Liver (tissue), 7 donors: ENCODE measurements at regions not wholly inside any gene's neighbourhood (a gene's known extent, or its start where the extent isn't known, plus 50 kb on each side); places are given as distances from the start of the nearest gene placed in this dataset.

Experiments used
- DNase-seq: peaks from one replicate; pipeline ENCODE4 v3.0.0-alpha.2; 2017; ENCODE audit warnings: low spot score
- H3K27ac ChIP-seq, 2 donors: one replicate each; pipeline ENCODE4 v1.7.0; 2013; ENCODE audit warnings: inconsistent platforms in 2 of 2, low read length in 2 of 2, control low read depth in 1 of 2, low read depth in 1 of 2, mild to moderate bottlenecking in 1 of 2
- H3K27me3 ChIP-seq, 4 donors: one replicate each; pipeline versions ENCODE4 v1.6.1 to v1.7.0; 2013; ENCODE audit warnings: low read length in 3 of 4, inconsistent platforms in 1 of 4, mild to moderate bottlenecking in 1 of 4, moderate library complexity in 1 of 4; ENCODE audit not compliant: control insufficient read depth in 4 of 4, insufficient read depth in 4 of 4
- H3K36me3 ChIP-seq, 4 donors: one replicate each; pipeline versions ENCODE4 v1.6.1 to v1.7.0; 2013; ENCODE audit warnings: low read length in 3 of 4, mild to moderate bottlenecking in 3 of 4, low read depth in 1 of 4, moderate library complexity in 1 of 4; ENCODE audit not compliant: control insufficient read depth in 4 of 4, insufficient read depth in 3 of 4
- H3K4me1 ChIP-seq, 4 donors: one replicate each; pipeline versions ENCODE4 v1.6.1 to v1.7.0; 2013; ENCODE audit warnings: low read length in 3 of 4, mild to moderate bottlenecking in 3 of 4, moderate library complexity in 1 of 4; ENCODE audit not compliant: control insufficient read depth in 4 of 4, insufficient read depth in 4 of 4
- H3K4me3 ChIP-seq, 3 donors: one replicate each; pipeline versions ENCODE4 v1.6.1 to v1.7.0; 2013; ENCODE audit warnings: low read length in 3 of 3, control low read depth in 1 of 3, low read depth in 1 of 3, mild to moderate bottlenecking in 1 of 3
- H3K9ac ChIP-seq, 2 donors: one replicate each; pipeline ENCODE4 v1.7.0; 2013; ENCODE audit warnings: low read length in 2 of 2, mild to moderate bottlenecking in 2 of 2, moderate library complexity in 2 of 2, control low read depth in 1 of 2, low read depth in 1 of 2
- H3K9me3 ChIP-seq, 4 donors: one replicate each; pipeline versions ENCODE4 v1.6.1 to v1.7.0; 2013; ENCODE audit warnings: low read length in 3 of 4; ENCODE audit not compliant: control insufficient read depth in 4 of 4
- EGR1 ChIP-seq, 2 donors: IDR thresholded peaks; 2 replicates each; pipeline ENCODE4 v1.6.1; 2016 to 2018; ENCODE audit warnings: antibody characterized with exemption in 2 of 2, low read depth in 2 of 2
- FOXA1 ChIP-seq: IDR thresholded peaks from 2 replicates; pipeline ENCODE4 v1.6.1; 2016; ENCODE audit warnings: antibody characterized with exemption
- GABPA ChIP-seq, 2 donors: IDR thresholded peaks in 1 of 2; conservative IDR thresholded peaks in 1 of 2; 2 replicates each; pipeline ENCODE4 v1.6.1; 2016; ENCODE audit warnings: antibody characterized with exemption in 2 of 2, mild to moderate bottlenecking in 1 of 2, moderate library complexity in 1 of 2
- HNF4A ChIP-seq, 2 donors: conservative IDR thresholded peaks; 2 replicates each; pipeline ENCODE4 v1.6.1; 2016; ENCODE audit warnings: antibody characterized with exemption in 2 of 2, mild to moderate bottlenecking in 2 of 2
- HNF4G ChIP-seq: IDR thresholded peaks from 2 replicates; pipeline ENCODE4 v1.6.1; 2016; ENCODE audit warnings: antibody characterized with exemption
- JUND ChIP-seq, 2 donors: IDR thresholded peaks; 2 replicates each; pipeline ENCODE4 v1.6.1; 2016; ENCODE audit warnings: antibody characterized with exemption in 2 of 2
- MAX ChIP-seq: IDR thresholded peaks from 2 replicates; pipeline ENCODE4 v1.6.1; 2016; ENCODE audit warnings: antibody characterized with exemption
- RAD21 ChIP-seq, 2 donors: IDR thresholded peaks; 2 replicates each; pipeline ENCODE4 v1.6.1; 2016; ENCODE audit warnings: antibody characterized with exemption in 2 of 2, mild to moderate bottlenecking in 2 of 2
- TAF1 ChIP-seq: conservative IDR thresholded peaks from 2 replicates; pipeline ENCODE4 v1.6.1; 2016; ENCODE audit warnings: antibody characterized with exemption, mild to moderate bottlenecking
- YY1 ChIP-seq: IDR thresholded peaks from 2 replicates; pipeline ENCODE4 v1.6.1; 2016; ENCODE audit warnings: antibody characterized with exemption, mild to moderate bottlenecking
- WGBS: extraction: QIAGEN DNeasy Blood & Tissue Kit; methylation state at CpG from one replicate; pipeline ENCODE4 v1.1.7; 2013; 5-methylcytosine and 5-hydroxymethylcytosine counted together
- TF ChIP-seq, protein P1 (sequence below): IDR thresholded peaks from 2 replicates; pipeline ENCODE4 v1.6.1; 2016; ENCODE audit warnings: antibody characterized with exemption
- TF ChIP-seq, protein P2 (sequence below): IDR thresholded peaks from 2 replicates; pipeline ENCODE4 v1.6.1; 2016; ENCODE audit warnings: antibody characterized with exemption, mild to moderate bottlenecking
- donor health status: healthy.
- donor health status: healthy.
- donor health status: healthy.
- donor health status: healthy.

GRCh38 chr6:147925826-147926225 is 416.8 kb upstream of the SASH1 start:
- no peak for DNase-seq
- H3K4me1 ChIP-seq, result no peaks in the 10 kb centered on the region
- H3K9me3 ChIP-seq, result peaks cover 3 to 8% (median 5%) of the 10 kb centered on the region in 4 donors
- no peak overlapping the region for H3K9ac ChIP-seq
- WGBS, result 82% methylated on average over 1 of the region's 1 CpG
- TF ChIP-seq GABPA (IDR thresholded peaks at IDR 0.05 in 1 of 2, conservative IDR thresholded peaks at IDR 0.05 in 1 of 2) (no peak), FOXA1 (no peak), JUND (IDR thresholded peaks at IDR 0.05) (no peak), HNF4A (conservative IDR thresholded peaks at IDR 0.05) (no peak)
- no peaks in the 10 kb centered on the region for H3K36me3 ChIP-seq
- no peaks in the 10 kb centered on the region for H3K27me3 ChIP-seq
- no peak overlapping the region for H3K4me3 ChIP-seq
- H3K27ac ChIP-seq, result no peak overlapping the region

GRCh38 chr6:147930745-147931144 is 411.9 kb upstream of the SASH1 start:
- Histone ChIP-seq H3K4me1 (no peaks in the 10 kb centered on the region), H3K9me3 (peaks cover 0 to 4% (median 2%) of the 10 kb centered on the region in 4 donors), H3K4me3 (no peak overlapping the region), H3K9ac (no peak overlapping the region), H3K36me3 (no peaks in the 10 kb centered on the region), H3K27ac (no peak overlapping the region), H3K27me3 (no peaks in the 10 kb centered on the region)
- TF ChIP-seq, protein P1, sequence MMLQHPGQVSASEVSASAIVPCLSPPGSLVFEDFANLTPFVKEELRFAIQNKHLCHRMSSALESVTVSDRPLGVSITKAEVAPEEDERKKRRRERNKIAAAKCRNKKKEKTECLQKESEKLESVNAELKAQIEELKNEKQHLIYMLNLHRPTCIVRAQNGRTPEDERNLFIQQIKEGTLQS, result no peak
- TF ChIP-seq MAX (no peak), JUND (IDR thresholded peaks at IDR 0.05) (no peak), FOXA1 (no peak), RAD21 (IDR thresholded peaks at IDR 0.05) (no peak), EGR1 (IDR thresholded peaks at IDR 0.05; ENCODE audit: low read depth in 2 of 2) (no peak), TAF1 (no peak), YY1 (no peak)
- TF ChIP-seq, protein P2, sequence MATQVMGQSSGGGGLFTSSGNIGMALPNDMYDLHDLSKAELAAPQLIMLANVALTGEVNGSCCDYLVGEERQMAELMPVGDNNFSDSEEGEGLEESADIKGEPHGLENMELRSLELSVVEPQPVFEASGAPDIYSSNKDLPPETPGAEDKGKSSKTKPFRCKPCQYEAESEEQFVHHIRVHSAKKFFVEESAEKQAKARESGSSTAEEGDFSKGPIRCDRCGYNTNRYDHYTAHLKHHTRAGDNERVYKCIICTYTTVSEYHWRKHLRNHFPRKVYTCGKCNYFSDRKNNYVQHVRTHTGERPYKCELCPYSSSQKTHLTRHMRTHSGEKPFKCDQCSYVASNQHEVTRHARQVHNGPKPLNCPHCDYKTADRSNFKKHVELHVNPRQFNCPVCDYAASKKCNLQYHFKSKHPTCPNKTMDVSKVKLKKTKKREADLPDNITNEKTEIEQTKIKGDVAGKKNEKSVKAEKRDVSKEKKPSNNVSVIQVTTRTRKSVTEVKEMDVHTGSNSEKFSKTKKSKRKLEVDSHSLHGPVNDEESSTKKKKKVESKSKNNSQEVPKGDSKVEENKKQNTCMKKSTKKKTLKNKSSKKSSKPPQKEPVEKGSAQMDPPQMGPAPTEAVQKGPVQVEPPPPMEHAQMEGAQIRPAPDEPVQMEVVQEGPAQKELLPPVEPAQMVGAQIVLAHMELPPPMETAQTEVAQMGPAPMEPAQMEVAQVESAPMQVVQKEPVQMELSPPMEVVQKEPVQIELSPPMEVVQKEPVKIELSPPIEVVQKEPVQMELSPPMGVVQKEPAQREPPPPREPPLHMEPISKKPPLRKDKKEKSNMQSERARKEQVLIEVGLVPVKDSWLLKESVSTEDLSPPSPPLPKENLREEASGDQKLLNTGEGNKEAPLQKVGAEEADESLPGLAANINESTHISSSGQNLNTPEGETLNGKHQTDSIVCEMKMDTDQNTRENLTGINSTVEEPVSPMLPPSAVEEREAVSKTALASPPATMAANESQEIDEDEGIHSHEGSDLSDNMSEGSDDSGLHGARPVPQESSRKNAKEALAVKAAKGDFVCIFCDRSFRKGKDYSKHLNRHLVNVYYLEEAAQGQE, result no peak
- no peak for DNase-seq
- WGBS, result 90% methylated on average over 4 of the region's 4 CpGs

DNA sequence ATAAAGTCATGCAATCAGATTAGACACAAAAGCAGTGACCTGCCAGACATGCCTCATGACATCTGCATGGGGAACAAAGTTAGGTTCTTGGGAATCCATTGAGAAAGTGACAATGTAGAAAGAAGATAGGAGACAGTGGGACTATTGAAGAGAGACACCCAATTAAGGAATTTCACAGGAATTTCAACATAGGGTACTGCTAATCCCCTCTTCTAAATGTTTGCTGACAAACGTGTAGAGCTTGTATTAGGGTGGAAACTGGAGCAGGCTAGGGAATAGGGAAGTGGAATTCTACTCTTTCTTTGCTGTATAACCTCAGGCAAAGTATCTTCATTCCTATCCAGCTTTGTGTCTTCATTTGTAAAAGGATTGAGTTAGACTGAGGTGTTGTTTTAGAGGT is 409.4 kb upstream of the SASH1 start:
- Histone ChIP-seq H3K9me3 (no peaks in the 10 kb centered on the region), H3K9ac (no peak overlapping the region), H3K4me1 (no peaks in the 10 kb centered on the region), H3K4me3 (no peak overlapping the region), H3K36me3 (no peaks in the 10 kb centered on the region), H3K27ac (no peak overlapping the region), H3K27me3 (no peaks in the 10 kb centered on the region)
- no peak for TF ChIP-seq HNF4G
- no peak for DNase-seq
- 14% methylated on average over 1 of the region's 1 CpG for WGBS
